Body of pancreas (tissue), 4 donors: ENCODE measurements at regions not wholly inside any gene's neighbourhood (a gene's known extent, or its start where the extent isn't known, plus 50 kb on each side); places are given as distances from the start of the nearest gene placed in this dataset.

Experiments
- CTCF ChIP-seq, 7 experiments: fragments of 450-650 bp in 4 of 7; fragments of 200-600 bp in 3 of 7; sonication (generic) in 3 of 7; IDR thresholded peaks; one replicate each; pipeline ENCODE4 v1.5.1; 2016 to 2019; ENCODE audit warnings: antibody characterized with exemption in 7 of 7
- POLR2A ChIP-seq, 3 donors: fragments of 450-650 bp; IDR thresholded peaks; one replicate each; pipeline ENCODE4 v1.6.1; 2016; ENCODE audit warnings: antibody characterized with exemption in 3 of 3, mild to moderate bottlenecking in 2 of 3

DNA sequence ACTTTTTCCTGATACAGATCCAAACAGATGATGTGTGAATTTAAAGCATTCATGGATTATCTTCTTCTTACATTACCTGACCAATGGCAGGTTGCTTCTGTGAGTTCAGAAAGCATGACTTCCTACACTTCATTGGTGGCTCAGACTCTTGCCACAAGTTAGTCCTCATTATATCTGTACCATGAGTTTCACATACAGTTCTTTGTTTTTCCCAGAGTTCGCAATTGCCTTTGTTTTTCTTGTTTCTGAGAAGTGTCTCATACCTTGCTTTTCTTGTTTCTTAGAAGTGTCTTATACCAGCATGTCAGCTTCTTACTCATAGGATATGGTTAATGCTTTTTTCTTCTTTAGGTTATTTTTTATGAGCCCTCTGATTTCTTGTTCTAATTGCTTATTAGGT, 133.8 kb upstream of the TLE3 start:
- TF ChIP-seq CTCF (IDR thresholded peaks at IDR 0.05) (no peak), POLR2A (IDR thresholded peaks at IDR 0.05) (no peak)
